ENCODE measurements at regions not wholly inside any gene's neighbourhood (a gene's known extent, or its start where the extent isn't known, plus 50 kb on each side); places are given as distances from the start of the nearest gene placed in this dataset.

GRCh38 chr10:4770801-4771553 is 55.0 kb upstream of the AKR1E2 start:
- intact Hi-C loops (cut with micrococcal nuclease) (loop anchor here (5.0 kb wide), 1 partner anchor 1534 kb away; no protein-coding TSS in a partner anchor), in situ Hi-C loops (cut with MboI) (loop anchor here (25.0 kb wide), 1 partner anchor 1559 kb away; no protein-coding TSS in a partner anchor)
- no peaks in the 10 kb centered on the region for H3K9me3 ChIP-seq (replicated peaks; ENCODE audit: control insufficient read depth, insufficient read depth, low read depth, low read length)
- no peaks in the 10 kb centered on the region for H3K9me1 ChIP-seq (ENCODE audit: control insufficient read depth, insufficient read depth, low read length)
- no peak overlapping the region for H3K4me2 ChIP-seq (ENCODE audit: insufficient read depth, low read length)
- no TSS peak for BruUV-seq (replicated peaks)
- no peaks in the 10 kb centered on the region for H3K4me1 ChIP-seq (replicated peaks in 1 of 2; ENCODE audit: control insufficient read depth in 2 of 2, insufficient read depth in 2 of 2, low read length in 2 of 2)
- no peaks in the 10 kb centered on the region for H4K20me1 ChIP-seq (replicated peaks; ENCODE audit: control insufficient read depth, insufficient read depth, low read length)
- H3K79me2 ChIP-seq (ENCODE audit: control insufficient read depth, insufficient read depth, low read length): no peaks in the 10 kb centered on the region
- no peak overlapping the region for H3K4me3 ChIP-seq
- FAIRE-seq: no peak
- no peak for ATAC-seq
- DNase-seq (ENCODE audit: extremely low read depth in 1 of 4, low spot score in 3 of 4): peak in 1 of 4 experiments; percentile 10
- no peak overlapping the region for H3K27ac ChIP-seq (ENCODE audit: extremely low read depth, low read depth, low read length)
- H3K36me3 ChIP-seq (ENCODE audit: control insufficient read depth, insufficient read depth, low read length): no peaks in the 10 kb centered on the region
- 0% methylated on average over 3 of the region's 3 CpGs for WGBS (ENCODE audit: insufficient coverage, low coverage, missing lambda C conversion rate)
- ChIA-PET CTCF (ENCODE audit: low intra/inter-chr PET ratio) (interaction anchor here (1.4 kb wide), 1 partner anchor 1574 kb away, joined by 3 read pairs; no protein-coding TSS in a partner anchor), POLR2A (interaction anchor here (1.2 kb wide), 1 partner anchor 9 kb away, joined by 3 read pairs; no protein-coding TSS in a partner anchor)
- H3K9ac ChIP-seq (ENCODE audit: insufficient read depth in 1 of 2, low read depth in 2 of 2, low read length in 2 of 2): no peak overlapping the region
- no peak overlapping the region for H2AFZ ChIP-seq (ENCODE audit: low read depth, low read length)
- peaks cover 0 to 6% of the 10 kb centered on the region in 2 experiments; a peak in 1 of 5 replicates for H3K27me3 ChIP-seq (ENCODE audit: control insufficient read depth in 2 of 2, insufficient read depth in 2 of 2, low read length in 2 of 2)
- no peak for TF ChIP-seq DEAF1 (CRISPR knock-in tag; IDR thresholded peaks at IDR 0.05)
- peak; percentile 22; the same call in 1 of the 2 replicates for TF ChIP-seq FOSL1 (tag; conservative IDR thresholded peaks at IDR 0.05)
- TF ChIP-seq RAD21 (CRISPR knock-in tag; conservative IDR thresholded peaks at IDR 0.05 in 1 of 2, IDR thresholded peaks at IDR 0.05 in 1 of 2): peak; percentile 60 to 68
- no peak for TF ChIP-seq PTTG1 (tag; IDR thresholded peaks at IDR 0.05; ENCODE audit: low read depth)
- no peak for TF ChIP-seq GTF2E2 (tag; IDR thresholded peaks at IDR 0.05)
- peak; percentile 21; the same call in 1 of the 2 replicates for TF ChIP-seq REST (IDR thresholded peaks at IDR 0.05; ENCODE audit: borderline replicate concordance)
- TF ChIP-seq REST (CRISPR knock-in tag; IDR thresholded peaks at IDR 0.05; ENCODE audit: low read depth): no peak
- no peak for TF ChIP-seq CEBPG (CRISPR knock-in tag; IDR thresholded peaks at IDR 0.05)
- TF ChIP-seq CEBPG (tag; conservative IDR thresholded peaks at IDR 0.05 in 1 of 2, IDR thresholded peaks at IDR 0.05 in 1 of 2): 0 out of 4 replicates have a peak, but pooled peaks of 1 of the 2 experiments have one; percentile 16
- no peak for TF ChIP-seq PML (IDR thresholded peaks at IDR 0.05; ENCODE audit: low read length)

Data from K562 (cell line).